ENCODE measurements at regions not wholly inside any gene's neighbourhood (a gene's known extent, or its start where the extent isn't known, plus 50 kb on each side); places are given as distances from the start of the nearest gene placed in this dataset.

DNA sequence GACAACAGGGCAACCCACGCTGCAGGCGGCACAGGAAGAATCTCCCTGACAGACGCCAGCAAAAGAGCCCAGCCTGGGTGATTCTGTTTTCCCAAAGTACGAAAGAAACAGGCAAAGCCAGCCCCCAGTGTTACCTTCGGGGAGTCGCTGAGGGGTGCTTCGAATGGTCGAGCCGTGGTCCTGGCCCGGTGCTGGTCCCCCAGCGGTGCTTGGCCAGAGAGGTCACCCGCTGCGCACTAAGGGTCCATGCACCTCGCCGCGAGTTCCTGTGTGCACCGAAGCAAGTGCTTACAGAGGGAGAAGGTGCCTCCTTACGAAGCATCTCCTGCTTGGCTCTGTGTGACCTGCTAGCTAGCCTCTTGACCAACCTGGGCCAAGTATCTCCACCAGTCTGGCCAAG, 77.1 kb downstream of the HMX1 start:
- Histone ChIP-seq H3K4me2 (ENCODE audit: control insufficient read depth, extremely low read depth, insufficient read depth, low read depth, low read length) (no peak overlapping the region), H3K4me1 (ENCODE audit: control insufficient read depth, extremely low read depth, insufficient read depth, low read length) (no peaks in the 10 kb centered on the region), H4K20me1 (ENCODE audit: control insufficient read depth, extremely low read depth, insufficient read depth, low read length) (no peaks in the 10 kb centered on the region), H3K36me3 (ENCODE audit: control insufficient read depth in 2 of 2, extremely low read depth in 1 of 2, insufficient read depth in 2 of 2, low read length in 2 of 2) (no peaks in the 10 kb centered on the region), H2AFZ (ENCODE audit: control insufficient read depth, low read length) (no peak overlapping the region), H3K27me3 (ENCODE audit: control insufficient read depth, extremely low read depth, insufficient read depth, low read length) (no peaks in the 10 kb centered on the region), H3K9me1 (ENCODE audit: control insufficient read depth, extremely low read depth, insufficient read depth, low read length) (no peaks in the 10 kb centered on the region), H3K4me3 (ENCODE audit: control insufficient read depth in 2 of 3, extremely low read depth in 1 of 3, insufficient read depth in 2 of 3, low read depth in 1 of 3, low read length in 3 of 3) (no peak overlapping the region), H3K9me3 (ENCODE audit: control insufficient read depth, low read depth, low read length) (peaks cover 12% of the 10 kb centered on the region), H3K27ac (ENCODE audit: control insufficient read depth, insufficient read depth, low read length) (no peak overlapping the region), H3K79me2 (ENCODE audit: control insufficient read depth, insufficient read depth, low read length) (no peaks in the 10 kb centered on the region), H3K9ac (ENCODE audit: control insufficient read depth, extremely low read depth, insufficient read depth, low read length) (no peak overlapping the region)
- dilution Hi-C loops (cut with MboI; ENCODE audit: extremely low pct_ligation_motif_present, low sequenced_read_pairs): no loop called here
- DNase-seq (ENCODE audit: low read depth, low spot score) (no peak), FAIRE-seq (no peak)
- TF ChIP-seq, protein P1, sequence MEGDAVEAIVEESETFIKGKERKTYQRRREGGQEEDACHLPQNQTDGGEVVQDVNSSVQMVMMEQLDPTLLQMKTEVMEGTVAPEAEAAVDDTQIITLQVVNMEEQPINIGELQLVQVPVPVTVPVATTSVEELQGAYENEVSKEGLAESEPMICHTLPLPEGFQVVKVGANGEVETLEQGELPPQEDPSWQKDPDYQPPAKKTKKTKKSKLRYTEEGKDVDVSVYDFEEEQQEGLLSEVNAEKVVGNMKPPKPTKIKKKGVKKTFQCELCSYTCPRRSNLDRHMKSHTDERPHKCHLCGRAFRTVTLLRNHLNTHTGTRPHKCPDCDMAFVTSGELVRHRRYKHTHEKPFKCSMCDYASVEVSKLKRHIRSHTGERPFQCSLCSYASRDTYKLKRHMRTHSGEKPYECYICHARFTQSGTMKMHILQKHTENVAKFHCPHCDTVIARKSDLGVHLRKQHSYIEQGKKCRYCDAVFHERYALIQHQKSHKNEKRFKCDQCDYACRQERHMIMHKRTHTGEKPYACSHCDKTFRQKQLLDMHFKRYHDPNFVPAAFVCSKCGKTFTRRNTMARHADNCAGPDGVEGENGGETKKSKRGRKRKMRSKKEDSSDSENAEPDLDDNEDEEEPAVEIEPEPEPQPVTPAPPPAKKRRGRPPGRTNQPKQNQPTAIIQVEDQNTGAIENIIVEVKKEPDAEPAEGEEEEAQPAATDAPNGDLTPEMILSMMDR (optimal IDR thresholded peaks at IDR 0.05 in 1 of 3, IDR thresholded peaks at IDR 0.05 in 1 of 3, conservative IDR thresholded peaks at IDR 0.05 in 1 of 3; ENCODE audit: extremely low read depth in 1 of 3, insufficient read depth in 2 of 3, low read length in 3 of 3): no peak

DNA sequence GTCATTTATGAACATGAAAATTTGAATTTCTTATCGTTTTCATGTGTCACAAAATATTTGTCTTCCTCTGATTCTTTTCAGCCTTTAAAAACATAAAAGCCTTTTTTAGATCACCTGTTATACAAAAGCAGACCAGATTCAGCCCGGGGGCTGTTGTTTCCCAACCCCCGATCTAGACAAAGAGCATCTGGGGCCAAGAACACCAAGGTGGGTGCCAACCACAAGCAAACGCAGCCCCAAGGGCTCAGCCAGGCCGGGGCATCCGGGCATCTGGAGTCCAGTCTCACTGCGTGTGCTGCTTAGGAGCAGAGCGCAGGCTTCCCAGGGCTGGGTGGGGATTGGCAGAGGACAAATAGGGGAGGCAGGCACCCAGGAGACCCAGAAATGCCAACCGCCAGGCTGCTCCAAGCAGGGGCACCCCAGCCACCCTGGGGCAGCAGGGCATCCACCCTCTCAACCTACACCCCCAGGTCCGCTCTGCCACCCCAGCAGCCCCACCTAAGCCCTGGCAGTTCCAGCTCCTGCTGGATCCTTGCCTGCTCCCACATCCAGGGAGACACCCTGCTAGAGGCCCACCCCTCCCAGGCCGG, 78.0 kb downstream of the HMX1 start:
- Histone ChIP-seq H3K79me2 (ENCODE audit: control insufficient read depth, insufficient read depth, low read length) (no peaks in the 10 kb centered on the region), H3K27ac (ENCODE audit: control insufficient read depth, insufficient read depth, low read length) (no peak overlapping the region)

More for the DNA sequence above, 78.0 kb downstream of the HMX1 start:
- Histone ChIP-seq H3K4me1 (ENCODE audit: control insufficient read depth, extremely low read depth, insufficient read depth, low read length) (no peaks in the 10 kb centered on the region), H3K9ac (ENCODE audit: control insufficient read depth, extremely low read depth, insufficient read depth, low read length) (no peak overlapping the region), H3K36me3 (ENCODE audit: control insufficient read depth in 2 of 2, extremely low read depth in 1 of 2, insufficient read depth in 2 of 2, low read length in 2 of 2) (no peaks in the 10 kb centered on the region), H3K9me3 (ENCODE audit: control insufficient read depth, low read depth, low read length) (peaks cover 12% of the 10 kb centered on the region), H4K20me1 (ENCODE audit: control insufficient read depth, extremely low read depth, insufficient read depth, low read length) (no peaks in the 10 kb centered on the region), H2AFZ (ENCODE audit: control insufficient read depth, low read length) (no peak overlapping the region), H3K4me2 (ENCODE audit: control insufficient read depth, extremely low read depth, insufficient read depth, low read depth, low read length) (no peak overlapping the region), H3K9me1 (ENCODE audit: control insufficient read depth, extremely low read depth, insufficient read depth, low read length) (no peaks in the 10 kb centered on the region), H3K27me3 (ENCODE audit: control insufficient read depth, extremely low read depth, insufficient read depth, low read length) (no peaks in the 10 kb centered on the region), H3K4me3 (ENCODE audit: control insufficient read depth in 2 of 3, extremely low read depth in 1 of 3, insufficient read depth in 2 of 3, low read depth in 1 of 3, low read length in 3 of 3) (no peak overlapping the region)
- dilution Hi-C loops (cut with MboI; ENCODE audit: extremely low pct_ligation_motif_present, low sequenced_read_pairs): no loop called here
- TF ChIP-seq EZH2 (IDR thresholded peaks at IDR 0.05; ENCODE audit: low read length): no peak
- TF ChIP-seq, protein P1 (optimal IDR thresholded peaks at IDR 0.05 in 1 of 3, IDR thresholded peaks at IDR 0.05 in 1 of 3, conservative IDR thresholded peaks at IDR 0.05 in 1 of 3; ENCODE audit: extremely low read depth in 1 of 3, insufficient read depth in 2 of 3, low read length in 3 of 3): no peak
- no peak for FAIRE-seq
- no peak for DNase-seq (ENCODE audit: low read depth, low spot score)
